ENCODE measurements at regions not wholly inside any gene's neighbourhood (a gene's known extent, or its start where the extent isn't known, plus 50 kb on each side); places are given as distances from the start of the nearest gene placed in this dataset.

DNA sequence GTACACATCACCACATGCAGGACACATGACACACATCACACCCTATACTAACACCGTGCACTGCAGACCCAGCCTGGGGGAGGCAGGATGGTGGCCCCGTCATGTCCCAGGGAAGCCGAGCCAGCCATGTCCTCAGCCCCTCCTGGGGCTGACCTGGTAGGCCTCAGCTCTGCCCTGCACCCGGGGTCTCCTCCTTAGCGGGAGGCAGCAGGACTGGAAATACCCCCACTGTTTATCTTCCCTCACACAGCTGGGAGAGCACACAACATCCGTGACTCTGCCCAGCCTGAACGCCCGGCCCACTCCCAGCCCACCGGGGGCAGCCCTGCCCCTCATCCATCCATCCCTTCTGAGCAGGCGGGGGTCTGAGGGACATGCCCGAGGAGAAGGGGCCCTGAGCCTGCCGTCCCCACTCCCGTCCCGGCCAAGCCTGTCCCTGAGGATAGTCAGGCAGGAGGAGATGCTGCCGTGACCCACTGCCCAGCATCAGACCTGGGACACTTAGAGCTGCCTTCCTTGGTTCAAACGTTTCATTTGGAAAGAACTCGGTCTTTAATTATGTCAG is 945.0 kb downstream of the BRD1 start:
- H3K27ac ChIP-seq = no peak overlapping the region
- no peak for TF ChIP-seq ZFX (IDR thresholded peaks at IDR 0.05; ENCODE audit: borderline replicate concordance)
- TF ChIP-seq CTCF (IDR thresholded peaks at IDR 0.05) = no peak

DNA sequence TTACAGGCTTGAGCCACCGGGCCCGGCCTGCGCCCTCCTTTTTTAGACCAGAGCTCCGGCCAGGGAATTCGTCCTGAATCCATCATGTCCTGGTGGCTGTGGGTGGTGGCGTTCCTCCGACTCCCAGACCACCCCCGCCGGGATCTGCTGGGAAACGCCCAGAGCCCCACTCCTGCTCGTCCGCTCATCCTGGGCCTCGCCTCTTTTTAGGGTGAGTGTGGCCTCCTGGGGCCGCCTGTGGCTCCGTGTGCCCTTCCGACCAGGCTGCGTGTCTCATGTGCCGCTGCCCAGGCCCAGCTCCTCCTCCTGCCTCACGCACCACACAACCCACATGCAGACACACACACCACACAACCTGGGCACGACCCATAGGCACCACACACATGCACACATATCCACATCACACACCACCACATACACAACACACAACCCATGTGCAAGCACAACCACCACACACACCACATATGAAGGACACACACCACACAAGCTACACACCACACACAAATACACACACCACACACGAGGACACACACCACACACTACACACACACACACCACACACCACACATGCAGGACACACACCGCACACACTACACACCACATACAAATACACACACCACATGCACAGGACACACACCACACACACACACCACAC is 946.2 kb downstream of the BRD1 start:
- TF ChIP-seq CTCF (IDR thresholded peaks at IDR 0.05) = no peak
- no peak for TF ChIP-seq ZFX (IDR thresholded peaks at IDR 0.05; ENCODE audit: borderline replicate concordance)
- no peak overlapping the region for H3K27ac ChIP-seq

DNA sequence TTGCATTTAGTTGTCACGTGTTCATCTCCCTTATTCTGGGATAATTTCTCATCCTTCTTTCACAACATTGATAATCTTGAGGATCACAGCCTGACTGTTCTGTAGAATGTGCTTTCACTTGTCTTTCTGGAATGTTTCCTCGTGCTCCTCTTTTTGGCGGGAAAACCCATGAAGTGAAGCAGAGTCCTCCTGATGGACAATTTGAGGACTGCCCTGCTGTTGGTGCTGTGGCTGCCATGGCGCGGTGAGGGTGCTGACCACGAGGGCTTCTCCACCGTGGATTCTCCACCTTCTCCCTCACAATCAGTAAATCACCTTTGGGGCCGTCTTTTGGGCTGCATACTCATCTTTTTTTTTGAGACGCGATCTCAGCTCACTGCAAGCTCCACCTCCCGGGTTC is 946.9 kb downstream of the BRD1 start:
- H3K27ac ChIP-seq = no peak overlapping the region
- no peak for TF ChIP-seq ZFX (IDR thresholded peaks at IDR 0.05; ENCODE audit: borderline replicate concordance)
- TF ChIP-seq CTCF (IDR thresholded peaks at IDR 0.05) = no peak

- TF ChIP-seq ZFX (IDR thresholded peaks at IDR 0.05; ENCODE audit: borderline replicate concordance) (no peak), CTCF (IDR thresholded peaks at IDR 0.05) (no peak)
- no peak overlapping the region for H3K27ac ChIP-seq
Observed at GRCh38 chr22:48876951-48877350, 950.7 kb downstream of the BRD1 start.

DNA sequence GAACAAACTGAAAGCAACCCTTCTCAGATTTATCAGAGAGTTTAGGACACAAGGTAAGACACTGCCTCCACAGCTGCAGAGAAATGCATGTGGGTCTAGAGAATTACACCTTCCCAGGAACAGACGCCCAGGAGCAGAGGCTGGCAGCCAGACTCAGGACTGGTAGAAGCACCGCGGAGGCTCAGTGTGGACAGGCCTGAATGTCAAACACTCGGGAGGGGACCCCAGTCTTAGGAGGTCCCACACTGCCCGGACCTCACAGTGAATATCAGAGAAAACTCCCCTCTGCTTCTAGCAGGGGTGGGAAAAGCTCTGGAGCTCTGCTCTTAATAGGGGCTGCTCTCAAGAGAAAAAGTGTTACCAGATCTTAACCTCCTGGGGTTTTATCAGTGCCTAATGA is 952.7 kb downstream of the BRD1 start:
- TF ChIP-seq CTCF (IDR thresholded peaks at IDR 0.05) (no peak), ZFX (IDR thresholded peaks at IDR 0.05; ENCODE audit: borderline replicate concordance) (no peak)
- H3K27ac ChIP-seq = no peak overlapping the region

DNA sequence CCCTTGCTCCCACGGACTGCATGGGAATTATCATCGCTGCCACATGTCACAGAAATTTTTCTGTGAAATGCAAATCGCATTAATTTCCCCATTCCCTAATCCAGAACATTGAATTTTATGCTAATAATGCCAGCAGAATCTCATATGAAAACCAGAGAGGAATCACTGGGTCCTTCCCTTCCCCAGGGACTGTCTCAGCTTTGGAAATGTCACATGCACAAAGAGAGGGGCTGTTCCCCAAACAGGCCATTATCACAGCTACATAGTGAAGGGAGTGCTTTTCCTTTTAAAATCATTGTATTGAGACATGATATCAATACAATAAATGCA is 954.5 kb downstream of the BRD1 start:
- TF ChIP-seq CTCF (IDR thresholded peaks at IDR 0.05) = no peak
- no peak for TF ChIP-seq ZFX (IDR thresholded peaks at IDR 0.05; ENCODE audit: borderline replicate concordance)
- no peak overlapping the region for H3K27ac ChIP-seq

DNA sequence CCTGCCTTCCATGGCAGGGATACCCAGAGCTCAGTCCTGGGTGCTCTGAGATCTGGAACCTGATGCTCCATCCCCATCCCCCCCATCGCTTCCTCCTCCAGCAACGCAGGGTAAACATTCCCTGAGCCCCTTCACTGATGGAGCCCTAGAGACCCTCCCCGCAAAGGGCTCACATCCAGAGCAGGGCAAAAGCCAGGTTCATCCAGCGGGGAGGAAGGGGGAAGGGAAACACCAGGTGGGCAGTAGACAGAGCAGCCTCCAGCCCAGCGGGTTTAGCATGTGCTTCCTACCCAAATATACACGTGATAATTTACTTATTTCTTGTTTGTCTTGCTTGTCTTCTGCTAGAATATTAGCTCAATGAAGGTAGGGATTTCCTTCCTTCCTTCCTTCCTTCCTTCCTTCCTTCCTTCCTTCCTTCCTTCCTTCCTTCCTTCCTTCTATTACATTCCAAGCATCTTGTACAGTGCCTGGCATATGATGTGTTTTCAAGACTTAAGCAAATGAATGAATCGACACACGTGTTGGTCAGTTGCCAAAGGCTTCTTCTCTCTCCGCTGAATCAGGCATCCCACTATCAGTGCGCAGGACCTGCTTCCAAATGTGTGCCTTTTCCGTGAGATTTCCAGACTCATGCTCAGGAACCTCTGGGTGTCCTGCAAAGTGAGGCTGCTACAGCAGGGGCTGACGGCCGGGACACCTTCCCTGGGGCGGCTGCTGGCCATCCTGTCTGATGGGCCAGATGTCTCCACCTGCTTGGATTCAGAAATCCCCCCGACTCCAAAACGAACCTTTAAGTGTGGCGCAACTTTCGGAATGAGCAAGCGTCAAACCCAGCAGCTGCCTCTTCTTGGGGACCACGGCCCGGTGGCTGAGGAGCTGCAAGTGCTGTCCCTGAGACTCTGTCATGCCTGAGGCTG is 955.1 kb downstream of the BRD1 start:
- no peak for TF ChIP-seq ZFX (IDR thresholded peaks at IDR 0.05; ENCODE audit: borderline replicate concordance)
- TF ChIP-seq CTCF (IDR thresholded peaks at IDR 0.05) = no peak
- no peak overlapping the region for H3K27ac ChIP-seq
